ENCODE measurements at regions not wholly inside any gene's neighbourhood (a gene's known extent, or its start where the extent isn't known, plus 50 kb on each side); places are given as distances from the start of the nearest gene placed in this dataset.

DNA sequence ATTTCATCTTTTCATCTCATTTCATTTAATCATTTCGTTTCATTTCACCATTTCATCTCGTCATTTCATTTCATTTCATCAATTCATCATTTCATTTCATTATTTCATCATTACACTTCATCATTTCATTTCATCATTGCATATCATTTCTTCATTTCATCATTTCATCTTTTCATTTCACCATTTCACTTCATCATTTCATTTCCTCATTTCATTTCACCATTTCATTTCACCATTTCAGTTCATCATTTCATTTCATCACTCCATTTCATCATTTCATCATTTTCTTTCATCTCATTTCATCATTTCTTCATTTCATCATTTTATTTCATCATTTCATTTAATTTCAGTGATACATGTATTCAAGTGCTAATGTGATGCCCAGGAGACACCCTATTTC, 127.1 kb downstream of the ANKRD30BL start:
- TF ChIP-seq YY1 (IDR thresholded peaks at IDR 0.05; ENCODE audit: low read depth) = no peak
- TF ChIP-seq, protein P1, sequence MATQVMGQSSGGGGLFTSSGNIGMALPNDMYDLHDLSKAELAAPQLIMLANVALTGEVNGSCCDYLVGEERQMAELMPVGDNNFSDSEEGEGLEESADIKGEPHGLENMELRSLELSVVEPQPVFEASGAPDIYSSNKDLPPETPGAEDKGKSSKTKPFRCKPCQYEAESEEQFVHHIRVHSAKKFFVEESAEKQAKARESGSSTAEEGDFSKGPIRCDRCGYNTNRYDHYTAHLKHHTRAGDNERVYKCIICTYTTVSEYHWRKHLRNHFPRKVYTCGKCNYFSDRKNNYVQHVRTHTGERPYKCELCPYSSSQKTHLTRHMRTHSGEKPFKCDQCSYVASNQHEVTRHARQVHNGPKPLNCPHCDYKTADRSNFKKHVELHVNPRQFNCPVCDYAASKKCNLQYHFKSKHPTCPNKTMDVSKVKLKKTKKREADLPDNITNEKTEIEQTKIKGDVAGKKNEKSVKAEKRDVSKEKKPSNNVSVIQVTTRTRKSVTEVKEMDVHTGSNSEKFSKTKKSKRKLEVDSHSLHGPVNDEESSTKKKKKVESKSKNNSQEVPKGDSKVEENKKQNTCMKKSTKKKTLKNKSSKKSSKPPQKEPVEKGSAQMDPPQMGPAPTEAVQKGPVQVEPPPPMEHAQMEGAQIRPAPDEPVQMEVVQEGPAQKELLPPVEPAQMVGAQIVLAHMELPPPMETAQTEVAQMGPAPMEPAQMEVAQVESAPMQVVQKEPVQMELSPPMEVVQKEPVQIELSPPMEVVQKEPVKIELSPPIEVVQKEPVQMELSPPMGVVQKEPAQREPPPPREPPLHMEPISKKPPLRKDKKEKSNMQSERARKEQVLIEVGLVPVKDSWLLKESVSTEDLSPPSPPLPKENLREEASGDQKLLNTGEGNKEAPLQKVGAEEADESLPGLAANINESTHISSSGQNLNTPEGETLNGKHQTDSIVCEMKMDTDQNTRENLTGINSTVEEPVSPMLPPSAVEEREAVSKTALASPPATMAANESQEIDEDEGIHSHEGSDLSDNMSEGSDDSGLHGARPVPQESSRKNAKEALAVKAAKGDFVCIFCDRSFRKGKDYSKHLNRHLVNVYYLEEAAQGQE (IDR thresholded peaks at IDR 0.05; ENCODE audit: low read depth) = no peak
- no peak for TF ChIP-seq TAF1 (IDR thresholded peaks at IDR 0.05; ENCODE audit: low read depth)

All from Ishikawa (cell line).